Left ventricle myocardium superior (tissue), 1 donor: ENCODE measurements at regions not wholly inside any gene's neighbourhood (a gene's known extent, or its start where the extent isn't known, plus 50 kb on each side); places are given as distances from the start of the nearest gene placed in this dataset.

Experiments used
- ATAC-seq: fragments of 200-7000 bp; cut with Tn5 transposase; one replicate; pipeline ENCODE4 v1.9.1; 2020; ENCODE audit warnings: mild to moderate bottlenecking, moderate library complexity
- DNase-seq: peaks from one replicate; pipeline ENCODE4 v3.0.0-alpha.2; 2020
- intact Hi-C: fragments of 100-400 bp; cut with micrococcal nuclease; formaldehyde crosslinking; loops from one replicate; pipeline ENCODE4 v1.11.0; 2022
- donor health status: DM: no; HTN: yes; CAD: no; lungs with severe emphysema.

DNA sequence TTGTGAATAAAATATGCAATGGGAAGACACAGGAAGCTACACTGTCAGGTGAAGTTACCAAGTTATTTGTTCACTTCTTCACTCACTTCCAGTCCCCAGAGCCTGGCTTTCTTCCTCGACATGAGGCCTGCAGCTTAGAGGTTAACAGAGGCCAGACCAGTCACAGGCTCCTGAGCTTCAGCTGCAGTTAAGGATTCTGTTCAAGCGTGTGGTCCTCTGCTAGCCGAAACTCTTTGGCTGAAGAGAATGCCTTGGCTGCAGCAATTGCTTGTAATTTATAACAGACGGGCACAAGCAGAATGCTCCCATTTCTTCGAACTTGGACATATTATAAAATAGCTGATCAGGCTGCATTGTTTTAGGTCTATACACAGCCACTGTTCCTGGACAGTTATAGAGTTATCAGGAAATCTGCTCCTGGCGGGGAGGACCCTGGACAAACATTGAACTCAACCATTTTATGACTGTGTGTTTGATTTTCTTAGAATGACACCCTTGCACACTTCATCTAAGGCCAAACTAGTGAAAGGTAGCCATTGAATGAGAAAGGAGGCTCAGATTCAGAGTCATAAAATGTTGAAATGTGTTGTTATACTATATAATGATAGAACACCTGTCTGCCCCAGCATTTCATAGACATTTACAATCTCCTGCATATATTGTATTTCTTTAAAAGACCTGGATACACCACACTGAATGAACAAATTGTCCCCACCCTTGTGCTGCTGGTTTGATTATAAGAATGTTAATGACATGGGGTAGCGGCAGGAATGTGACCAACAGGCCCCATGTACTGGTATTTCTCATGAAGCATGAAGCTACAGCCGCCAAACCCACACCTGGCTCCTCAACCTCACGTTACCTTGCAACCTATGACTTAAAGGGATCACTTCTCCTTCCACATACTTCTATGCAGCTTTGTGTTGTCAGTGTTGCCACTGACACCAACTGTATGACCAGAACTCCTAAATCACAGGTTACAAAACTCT lies 153.6 kb downstream of the TDRD15 start:
- intact Hi-C loops = no loop called here
- ATAC-seq (no peak), DNase-seq (no peak)

DNA sequence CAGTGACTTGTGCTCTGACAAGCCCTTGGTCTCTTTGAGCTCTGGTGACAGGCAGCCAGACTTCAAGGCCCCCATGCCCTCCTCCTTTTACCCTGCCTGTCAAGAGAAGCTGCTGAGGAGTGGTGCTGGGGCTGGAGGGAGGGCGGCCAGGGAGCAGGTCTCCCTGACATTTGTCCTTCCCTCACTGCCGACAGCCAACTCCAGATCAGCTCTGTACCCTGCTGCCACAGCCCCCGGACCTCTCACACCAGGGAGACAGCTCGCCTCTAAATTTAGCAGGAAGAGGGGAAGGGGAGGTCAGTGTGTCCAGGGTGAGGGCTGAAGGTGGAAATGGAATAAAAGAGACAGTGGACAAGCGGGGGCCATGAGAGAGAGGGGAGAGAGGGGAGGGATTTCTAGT lies 155.8 kb downstream of the TDRD15 start:
- DNase-seq = peak; percentile 51
- ATAC-seq = peak; percentile 81
- intact Hi-C loops = no loop called here

DNA sequence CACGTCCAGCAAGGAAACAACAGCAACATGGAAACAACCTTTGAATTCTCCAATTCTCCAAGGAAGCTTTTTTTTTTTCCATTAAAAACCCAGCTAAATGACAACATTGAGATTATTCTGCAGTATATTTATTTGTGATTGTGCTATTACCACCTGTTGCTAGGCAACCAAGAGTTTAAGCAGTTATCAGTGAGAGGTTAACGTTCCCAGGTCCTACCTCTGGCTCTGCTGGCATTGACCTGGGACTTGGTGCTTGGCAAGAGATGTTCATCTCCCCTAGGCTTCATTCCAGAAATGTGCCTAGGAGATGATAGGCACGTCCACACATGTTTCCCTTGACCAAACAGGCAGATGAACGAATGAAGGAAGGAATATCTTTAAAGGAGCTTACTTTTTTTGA lies 157.0 kb downstream of the TDRD15 start:
- ATAC-seq (peak; percentile 70), DNase-seq (no peak)
- intact Hi-C loops = no loop called here

DNA sequence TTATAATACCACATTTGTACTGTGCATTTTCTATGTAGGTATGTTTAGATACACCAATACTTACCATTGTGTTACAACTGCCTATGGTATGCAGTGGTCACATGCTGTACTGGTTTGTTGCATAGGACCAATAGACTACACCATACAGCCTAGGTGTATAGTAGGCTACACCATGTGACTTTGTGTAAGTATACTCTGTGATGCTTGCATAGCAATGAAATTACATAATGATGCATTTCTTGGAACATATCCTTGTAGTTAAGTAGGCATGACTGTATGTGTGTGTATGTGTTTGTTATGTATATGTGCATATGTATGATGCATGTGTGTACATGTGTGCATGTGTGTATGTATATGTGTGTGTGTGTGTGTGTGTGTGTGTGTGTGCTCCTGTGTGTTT lies 157.6 kb downstream of the TDRD15 start:
- ATAC-seq (no peak), DNase-seq (no peak)
- intact Hi-C loops = no loop called here

DNA sequence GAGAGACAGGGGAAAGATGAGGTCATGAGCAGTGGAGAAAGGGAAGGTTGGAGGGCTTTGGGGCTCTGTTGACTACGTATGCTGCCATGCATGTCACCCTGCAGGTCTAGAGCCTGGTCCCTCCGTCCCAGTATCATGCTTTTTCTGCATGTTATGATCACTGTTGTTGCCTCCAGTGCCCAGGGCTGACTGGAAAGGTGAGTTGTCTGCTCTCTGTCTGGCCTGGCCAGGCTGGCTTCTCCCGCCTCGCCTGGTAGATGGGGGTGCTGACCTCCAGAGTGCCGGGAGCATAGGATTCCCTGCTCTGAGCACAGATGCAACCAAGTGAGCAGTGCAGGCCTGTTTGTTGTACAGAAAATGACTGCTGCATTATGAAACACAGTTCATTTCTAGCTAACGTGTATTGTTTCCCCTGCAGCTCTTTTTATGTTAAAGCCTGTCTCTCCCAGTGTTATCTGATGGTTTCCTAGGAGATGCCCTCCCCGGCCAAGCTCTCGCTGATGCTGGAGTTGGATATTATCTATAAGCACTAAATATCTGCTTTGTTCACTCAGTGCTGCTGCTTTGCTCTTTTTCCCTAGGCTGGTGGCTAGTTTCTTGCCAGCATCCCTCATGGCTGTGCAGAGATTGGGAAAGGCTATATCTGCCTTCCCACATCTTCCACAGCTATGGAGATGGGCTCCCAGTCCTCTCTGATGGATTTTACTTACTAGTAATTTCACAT lies 158.2 kb downstream of the TDRD15 start:
- intact Hi-C loops = no loop called here
- DNase-seq (no peak), ATAC-seq (no peak)

DNA sequence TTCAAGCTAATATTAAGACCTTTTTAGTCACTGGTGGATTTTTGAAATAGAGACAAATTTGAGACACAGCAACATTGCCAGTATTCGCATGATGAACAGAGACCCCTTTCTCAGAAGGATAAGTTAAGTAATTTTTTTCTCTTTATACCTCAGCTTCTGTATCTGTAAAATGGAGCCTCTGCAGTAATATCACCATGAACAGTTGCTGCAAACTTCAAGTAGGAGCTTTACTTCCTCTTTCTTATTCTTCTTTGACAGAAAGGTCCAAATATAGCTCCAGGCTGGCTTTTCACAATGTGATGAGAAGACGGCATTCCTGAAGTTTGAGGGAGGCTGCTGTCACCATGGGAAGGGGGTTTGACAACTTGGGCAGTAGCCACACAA lies 158.7 kb downstream of the TDRD15 start:
- no peak for ATAC-seq
- intact Hi-C loops = no loop called here
- no peak for DNase-seq

DNA sequence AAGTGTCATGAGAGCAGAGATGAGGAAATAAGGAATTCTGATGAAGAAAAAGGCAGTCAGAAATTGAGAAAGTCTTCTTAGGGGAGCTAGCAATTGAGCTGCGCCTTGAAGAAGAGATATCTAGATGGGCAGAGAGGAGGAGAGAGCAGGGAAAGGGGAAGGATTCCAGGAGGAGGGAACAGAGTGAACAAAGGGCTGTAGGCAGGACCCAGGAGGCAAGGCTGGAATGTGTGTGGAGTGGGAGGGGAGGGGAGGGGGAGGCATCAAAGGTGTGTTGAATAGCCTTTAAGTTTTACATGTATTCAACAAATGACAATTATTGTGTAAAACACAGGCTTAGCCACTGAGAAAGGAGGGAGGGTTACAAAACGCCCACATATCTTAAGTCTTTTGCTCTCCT lies 164.5 kb downstream of the TDRD15 start:
- intact Hi-C loops = no loop called here
- ATAC-seq = peak; percentile 58
- DNase-seq = no peak

DNA sequence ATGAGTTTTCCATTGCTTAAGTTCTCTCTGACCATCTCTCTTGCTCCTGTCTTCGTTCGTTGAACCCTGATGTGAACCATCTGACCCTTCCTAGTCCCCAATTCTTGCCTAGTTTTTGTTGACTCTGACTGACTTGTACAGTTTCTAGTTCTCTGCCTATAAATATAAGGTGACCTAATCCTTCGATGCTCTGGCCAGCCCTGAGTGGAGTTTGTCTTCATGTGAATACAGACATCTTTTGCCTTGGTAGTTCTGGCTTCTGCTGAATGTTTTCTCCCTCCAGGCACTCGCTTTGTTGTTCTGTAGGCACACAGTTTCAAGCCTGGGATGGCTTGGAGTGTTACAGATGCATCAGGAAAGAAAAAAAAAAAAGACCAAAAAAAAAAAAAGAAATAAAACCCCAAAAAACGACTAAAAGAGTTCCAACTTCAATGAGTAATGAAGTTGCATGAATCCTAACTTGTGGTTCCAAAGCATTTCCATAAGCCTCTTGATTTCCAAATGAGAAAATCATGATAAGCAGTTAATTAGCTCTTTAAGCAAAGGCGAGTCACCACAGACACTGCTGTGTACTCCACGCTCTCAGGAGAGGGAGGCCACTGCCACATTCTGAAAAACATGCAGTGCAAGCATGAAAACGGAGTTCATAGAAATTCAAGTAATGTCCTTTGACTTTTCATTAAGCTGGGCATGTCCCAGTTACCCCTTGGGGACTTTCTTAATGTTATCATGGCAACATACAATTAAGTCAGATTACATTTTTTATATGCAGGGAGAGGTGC lies 165.2 kb downstream of the TDRD15 start:
- ATAC-seq = peak; percentile 83
- no peak for DNase-seq

DNA sequence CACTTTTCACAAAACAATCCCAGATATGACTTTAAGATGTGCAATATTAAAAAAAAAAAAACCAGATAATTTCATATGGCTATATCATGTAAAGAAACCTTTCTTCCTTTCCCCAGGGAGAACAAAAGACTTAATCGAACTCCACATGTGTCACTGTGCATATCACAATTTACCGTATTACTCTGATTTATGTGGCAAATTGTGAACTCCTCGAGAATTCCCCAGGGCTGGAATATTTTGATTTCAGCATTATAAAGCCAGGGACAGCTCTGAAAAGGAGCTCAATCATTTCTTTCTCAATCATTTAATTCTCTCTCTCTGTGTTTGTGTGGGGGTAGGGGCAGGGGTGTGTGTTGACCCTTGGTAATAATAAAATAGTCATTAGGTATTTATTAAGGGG lies 165.8 kb downstream of the TDRD15 start:
- intact Hi-C loops = no loop called here
- no peak for ATAC-seq

More for the DNA sequence above, 165.2 kb downstream of the TDRD15 start:
- intact Hi-C loops = no loop called here

DNA sequence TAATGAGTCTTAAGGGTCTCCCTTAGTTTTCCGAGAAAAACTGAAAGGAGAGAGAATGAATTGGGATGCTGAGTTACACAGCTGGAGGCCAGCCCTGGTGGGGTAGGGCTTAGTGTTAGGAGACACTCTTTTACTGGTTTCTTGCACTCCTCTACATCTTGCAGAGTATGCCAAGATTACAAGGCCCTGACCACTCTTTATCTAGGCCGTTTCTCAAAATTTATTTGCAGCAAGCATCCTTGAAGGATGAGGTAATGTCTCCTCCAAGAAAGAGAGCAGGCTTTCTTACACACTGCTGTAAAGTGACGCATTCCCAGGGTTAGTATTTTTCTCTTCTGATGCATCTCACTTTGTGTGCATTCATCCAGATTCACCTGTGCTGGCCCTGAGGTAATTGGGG lies 166.2 kb downstream of the TDRD15 start:
- ATAC-seq (peak; percentile 82), DNase-seq (no peak)
- intact Hi-C loops = no loop called here

More for the DNA sequence above, 165.8 kb downstream of the TDRD15 start:
- no peak for DNase-seq

DNA sequence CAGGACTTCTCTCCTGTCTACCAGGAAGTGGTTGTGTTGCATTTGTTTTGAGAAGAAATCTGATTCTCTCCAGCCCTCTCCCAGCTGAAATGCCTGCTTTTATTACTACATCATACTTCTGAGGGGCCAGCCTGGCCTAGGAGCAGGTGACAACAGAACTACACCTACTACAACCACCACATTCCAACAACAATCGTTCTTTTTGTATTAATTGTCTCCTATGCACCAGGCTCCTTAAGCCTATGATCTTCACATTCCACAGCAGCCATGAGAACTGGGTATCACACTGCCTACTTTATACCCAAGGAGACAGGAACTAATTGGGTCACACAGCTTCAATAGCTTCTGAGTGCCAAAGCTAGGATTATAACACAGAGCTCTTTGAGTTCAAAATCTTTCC lies 167.7 kb downstream of the TDRD15 start:
- DNase-seq = no peak
- no peak for ATAC-seq
- intact Hi-C loops = no loop called here

DNA sequence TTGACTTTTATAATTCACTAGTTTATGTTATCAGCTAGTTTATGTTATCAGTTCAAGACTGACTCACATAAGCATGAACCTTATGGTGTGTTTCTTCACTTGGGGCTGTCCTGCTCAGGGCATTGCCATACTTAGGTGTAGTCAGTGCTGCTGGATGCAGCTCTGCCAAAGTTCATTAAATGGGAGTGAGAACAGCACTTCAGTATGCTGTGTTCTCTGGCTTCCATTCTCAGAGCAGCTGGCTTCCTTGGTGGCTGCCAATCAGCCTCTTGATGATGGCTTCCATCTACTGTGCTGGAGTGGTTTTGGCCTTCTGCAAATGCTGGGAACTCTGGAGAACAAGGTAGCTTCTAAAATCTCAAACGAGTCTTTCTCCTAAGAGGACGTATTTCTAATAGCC lies 170.7 kb downstream of the TDRD15 start:
- intact Hi-C loops = no loop called here
- ATAC-seq = peak; percentile 68

DNA sequence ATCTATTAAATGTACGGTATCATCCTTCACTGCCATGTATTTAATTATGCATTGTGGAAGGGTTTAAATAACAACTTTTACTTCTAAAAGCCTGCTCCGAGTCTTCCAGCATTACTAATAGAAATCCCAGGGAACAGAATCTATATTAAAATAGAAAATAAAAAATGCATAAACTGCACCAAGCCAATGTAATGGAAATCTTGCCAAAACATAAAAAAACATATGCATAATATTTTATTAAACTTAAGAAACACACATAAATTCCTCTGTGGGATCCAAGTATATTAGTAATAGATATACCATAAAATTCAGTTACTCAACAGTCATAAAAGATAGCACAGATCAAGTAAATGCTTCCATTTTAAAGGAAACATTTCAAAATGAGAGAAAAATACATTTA lies 175.6 kb downstream of the TDRD15 start:
- intact Hi-C loops = no loop called here
- DNase-seq (no peak), ATAC-seq (no peak)

More for the DNA sequence above, 170.7 kb downstream of the TDRD15 start:
- no peak for DNase-seq

DNA sequence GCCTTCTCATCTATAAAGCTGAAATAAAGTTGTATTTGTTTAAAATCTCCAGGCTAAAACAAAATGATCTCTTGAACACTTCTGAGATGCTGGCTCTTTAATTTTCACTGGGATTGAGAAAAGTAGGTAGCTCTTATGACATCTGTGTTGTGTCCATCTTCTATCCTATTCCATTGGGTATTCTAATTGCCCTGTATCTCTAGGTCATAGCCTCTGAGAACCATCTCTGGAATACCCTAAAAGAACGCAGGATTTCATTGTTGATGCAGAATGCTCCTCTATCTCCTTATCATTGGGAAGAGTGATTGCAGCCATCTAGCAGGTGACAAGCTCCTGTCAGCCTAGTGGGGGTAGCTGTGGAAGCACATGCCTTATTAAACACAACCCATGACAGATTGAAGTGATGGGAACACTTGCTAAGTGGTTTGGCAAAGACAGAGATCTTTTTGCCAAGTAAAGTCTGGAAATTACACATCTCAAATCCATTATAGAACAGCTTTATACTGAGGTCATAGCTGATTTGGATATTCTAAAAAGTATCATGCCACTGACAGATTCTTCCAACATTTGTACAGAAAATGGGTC lies 178.2 kb downstream of the TDRD15 start:
- no peak for DNase-seq
- peak; percentile 86 for ATAC-seq
- intact Hi-C loops = no loop called here

DNA sequence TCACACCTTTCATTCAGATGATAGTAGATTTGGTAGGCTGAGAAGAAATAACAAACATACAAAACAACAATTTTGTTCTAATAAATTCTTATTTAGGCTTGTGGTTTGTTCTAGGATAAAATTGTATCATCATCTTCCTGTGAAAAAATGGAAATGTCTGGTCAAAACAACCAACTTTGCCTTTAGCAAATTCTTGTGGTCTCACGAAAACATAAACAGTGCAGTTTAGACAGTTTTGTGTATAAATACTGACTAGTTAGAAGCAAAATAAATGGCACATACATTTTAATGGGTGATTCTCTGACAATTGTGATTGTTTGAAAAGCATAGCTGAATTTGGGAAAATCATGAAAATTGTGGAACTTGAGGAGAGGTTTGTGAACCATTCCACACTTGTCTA lies 180.1 kb downstream of the TDRD15 start:
- DNase-seq = no peak
- intact Hi-C loops = no loop called here
- no peak for ATAC-seq

DNA sequence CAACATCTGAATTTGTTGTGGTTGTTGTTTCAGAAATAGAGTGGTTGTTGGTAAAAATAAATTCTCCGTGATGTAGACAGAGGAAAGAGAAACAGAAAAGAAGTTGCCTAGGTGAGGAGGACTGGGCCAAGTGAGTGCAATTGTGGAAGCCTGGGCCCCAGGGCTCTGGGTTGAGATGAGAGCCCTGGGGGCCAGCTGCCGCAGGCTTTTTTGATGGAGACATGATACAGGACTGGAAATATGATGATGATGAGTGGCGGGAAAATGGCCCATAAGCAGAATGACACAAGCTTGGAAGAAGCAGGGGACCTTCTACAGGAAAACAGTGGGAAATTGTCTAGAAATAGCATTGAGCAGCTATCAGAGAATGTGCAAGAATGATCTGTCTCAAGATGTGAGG lies 181.8 kb downstream of the TDRD15 start:
- no peak for ATAC-seq
- no peak for DNase-seq
- intact Hi-C loops = no loop called here

DNA sequence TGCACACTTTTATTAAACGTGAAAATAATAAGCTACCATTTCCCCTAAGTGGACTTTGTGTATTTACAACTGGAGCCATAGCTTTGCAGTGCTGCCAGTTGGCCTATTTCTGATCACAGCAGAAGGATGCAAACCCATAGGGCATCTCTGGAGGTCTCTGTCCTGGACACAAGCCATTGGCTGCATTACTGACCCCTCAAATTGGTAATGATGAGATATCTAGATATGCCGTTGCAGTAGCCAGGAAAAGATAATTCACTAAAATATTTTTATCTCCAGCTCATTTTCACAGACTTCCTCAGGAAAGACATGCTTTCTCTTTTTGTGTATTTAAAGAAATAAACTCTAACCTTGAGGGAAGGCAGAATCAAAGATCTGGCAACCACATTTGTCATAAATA lies 182.5 kb downstream of the TDRD15 start:
- intact Hi-C loops = no loop called here
- DNase-seq (no peak), ATAC-seq (no peak)

DNA sequence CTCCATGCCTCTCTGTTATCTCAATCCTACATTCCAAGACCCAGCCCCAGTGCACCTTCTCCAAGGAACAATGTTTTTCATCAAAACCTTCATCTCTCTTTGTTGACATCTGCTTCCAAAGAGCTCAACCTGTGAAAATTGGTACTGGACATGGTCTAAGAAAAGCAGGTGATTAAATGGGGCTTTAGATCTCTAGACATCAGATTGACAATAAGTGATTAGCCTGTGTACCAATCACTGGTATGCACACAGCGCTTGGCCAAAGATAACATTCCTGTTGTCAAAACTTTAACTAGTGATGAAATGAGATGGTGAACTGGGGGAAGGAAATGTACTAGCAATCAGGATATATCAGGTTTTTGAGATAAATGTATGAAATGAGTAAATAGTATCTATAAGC lies 183.3 kb downstream of the TDRD15 start:
- ATAC-seq (no peak), DNase-seq (no peak)
- intact Hi-C loops = no loop called here

DNA sequence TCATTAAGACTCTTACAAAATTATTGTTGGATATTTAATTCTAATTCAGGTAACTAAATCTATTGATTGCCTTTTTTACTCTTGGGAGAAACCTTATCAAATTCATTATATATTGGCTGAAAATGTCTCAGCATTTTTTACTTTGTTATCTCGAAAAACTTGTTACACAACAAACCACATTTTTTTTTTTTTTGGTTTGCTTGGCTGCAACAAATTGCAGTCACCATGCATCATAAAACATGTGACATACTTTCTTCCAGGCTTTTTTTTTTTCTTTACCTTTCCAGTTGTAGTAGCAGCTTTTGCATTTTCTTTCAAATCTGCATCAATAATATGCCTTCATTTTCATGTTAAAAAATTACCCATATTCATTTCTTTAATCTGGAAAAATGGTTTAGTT lies 186.7 kb downstream of the TDRD15 start:
- no peak for ATAC-seq

More for the DNA sequence above, 186.7 kb downstream of the TDRD15 start:
- no peak for DNase-seq
- intact Hi-C loops = no loop called here
